C4-2B (cell line): ENCODE measurements at regions not wholly inside any gene's neighbourhood (a gene's known extent, or its start where the extent isn't known, plus 50 kb on each side); places are given as distances from the start of the nearest gene placed in this dataset.

Source experiments
- ZFX ChIP-seq: fragments of 450-650 bp; IDR thresholded peaks from 2 replicates; pipeline ENCODE4 v1.6.1; 2017
- TF ChIP-seq, protein P1 (sequence below): fragments of 450-650 bp; conservative IDR thresholded peaks from 2 replicates; pipeline ENCODE4 v1.5.1; 2017; ENCODE audit warnings: mild to moderate bottlenecking

- TF ChIP-seq, protein P1, sequence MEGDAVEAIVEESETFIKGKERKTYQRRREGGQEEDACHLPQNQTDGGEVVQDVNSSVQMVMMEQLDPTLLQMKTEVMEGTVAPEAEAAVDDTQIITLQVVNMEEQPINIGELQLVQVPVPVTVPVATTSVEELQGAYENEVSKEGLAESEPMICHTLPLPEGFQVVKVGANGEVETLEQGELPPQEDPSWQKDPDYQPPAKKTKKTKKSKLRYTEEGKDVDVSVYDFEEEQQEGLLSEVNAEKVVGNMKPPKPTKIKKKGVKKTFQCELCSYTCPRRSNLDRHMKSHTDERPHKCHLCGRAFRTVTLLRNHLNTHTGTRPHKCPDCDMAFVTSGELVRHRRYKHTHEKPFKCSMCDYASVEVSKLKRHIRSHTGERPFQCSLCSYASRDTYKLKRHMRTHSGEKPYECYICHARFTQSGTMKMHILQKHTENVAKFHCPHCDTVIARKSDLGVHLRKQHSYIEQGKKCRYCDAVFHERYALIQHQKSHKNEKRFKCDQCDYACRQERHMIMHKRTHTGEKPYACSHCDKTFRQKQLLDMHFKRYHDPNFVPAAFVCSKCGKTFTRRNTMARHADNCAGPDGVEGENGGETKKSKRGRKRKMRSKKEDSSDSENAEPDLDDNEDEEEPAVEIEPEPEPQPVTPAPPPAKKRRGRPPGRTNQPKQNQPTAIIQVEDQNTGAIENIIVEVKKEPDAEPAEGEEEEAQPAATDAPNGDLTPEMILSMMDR, result no peak
- no peak for TF ChIP-seq ZFX
Observed at GRCh38 chr14:58797010-58797429, 159.3 kb downstream of the DACT1 start.
